Smooth muscle cell (in vitro differentiated cells): ENCODE measurements at regions not wholly inside any gene's neighbourhood (a gene's known extent, or its start where the extent isn't known, plus 50 kb on each side); places are given as distances from the start of the nearest gene placed in this dataset.

Source experiments
- DNase-seq: peaks from one replicate; lab custom pipeline; 2025; ENCODE audit not compliant: unreplicated experiment; lab: John Stamatoyannopoulos, UW
- H2AFZ ChIP-seq: fragments of 200-600 bp; sonication (generic); 2 replicates; pipeline ENCODE4 v1.6.0; 2016; ENCODE audit warnings: antibody characterized with exemption, low read depth, mild to moderate bottlenecking
- H3F3A ChIP-seq: fragments of 200-600 bp; sonication (generic); 2 replicates; pipeline ENCODE4 v1.6.0; 2017; ENCODE audit warnings: antibody characterized with exemption, low read depth
- H3K27ac ChIP-seq: fragments of 200-600 bp; sonication (generic); 2 replicates; pipeline ENCODE4 v1.5.1; 2016; ENCODE audit warnings: low read depth, mild to moderate bottlenecking
- H3K27me3 ChIP-seq: fragments of 200-600 bp; sonication (generic); 2 replicates; pipeline ENCODE4 v1.6.1; 2016; ENCODE audit warnings: low read depth, mild to moderate bottlenecking
- H3K36me3 ChIP-seq: fragments of 200-600 bp; sonication (generic); 2 replicates; pipeline ENCODE4 v1.5.1; 2016; ENCODE audit warnings: low read depth
- H3K4me1 ChIP-seq: fragments of 200-600 bp; sonication (generic); 2 replicates; pipeline ENCODE4 v1.5.1; 2016; ENCODE audit warnings: low read depth
- H3K4me2 ChIP-seq: fragments of 200-600 bp; sonication (generic); 2 replicates; pipeline ENCODE4 v1.6.0; 2016; ENCODE audit warnings: mild to moderate bottlenecking
- H3K4me3 ChIP-seq: fragments of 200-600 bp; sonication (generic); 2 replicates; pipeline ENCODE4 v1.5.1; 2016; ENCODE audit warnings: mild to moderate bottlenecking
- H3K79me2 ChIP-seq: fragments of 200-600 bp; sonication (generic); 2 replicates; pipeline ENCODE4 v1.6.0; 2016; ENCODE audit warnings: low read depth, mild to moderate bottlenecking
- H3K9ac ChIP-seq: fragments of 200-600 bp; sonication (generic); 2 replicates; pipeline ENCODE4 v1.6.0; 2016; ENCODE audit warnings: low read depth
- H3K9me3 ChIP-seq: fragments of 200-600 bp; sonication (generic); replicated peaks from 2 replicates; pipeline ENCODE4 v1.5.1; 2016; ENCODE audit warnings: low read depth
- H4K20me1 ChIP-seq: fragments of 200-600 bp; sonication (generic); 2 replicates; pipeline ENCODE4 v1.6.0; 2016; ENCODE audit warnings: low read depth
- WGBS: methylation state at CpG from one replicate; pipeline ENCODE4 v1.1.7; 2016; ENCODE audit warnings: low lambda C conversion rate; 5-methylcytosine and 5-hydroxymethylcytosine counted together
- TF ChIP-seq, protein P1 (sequence below): fragments of 200-600 bp; sonication (generic); IDR thresholded peaks from 2 replicates; pipeline ENCODE4 v1.5.1; 2017; ENCODE audit warnings: borderline replicate concordance, mild to moderate bottlenecking, antibody characterized with exemption; ENCODE audit not compliant: insufficient read depth, poor library complexity, severe bottlenecking

DNA sequence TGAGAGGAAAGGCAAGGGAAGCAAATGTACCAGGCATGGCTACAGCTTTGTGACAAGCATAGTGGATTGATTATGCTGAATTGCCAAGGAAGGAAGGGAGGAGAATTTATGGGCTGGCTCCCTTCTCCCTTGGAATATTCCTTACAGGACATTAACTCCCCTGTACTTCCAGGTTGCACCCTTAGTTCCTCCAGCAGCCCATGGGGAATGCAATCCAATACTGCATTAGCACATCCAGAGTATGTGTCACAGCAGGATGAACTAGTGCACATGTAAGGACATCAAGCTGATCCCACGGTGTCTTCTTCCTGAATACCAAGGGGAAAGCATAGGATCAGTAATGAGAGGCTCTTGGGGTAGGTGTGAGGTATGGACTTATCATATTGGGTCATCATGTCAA lies 390.7 kb upstream of the POU3F2 start:
- H3K4me1 ChIP-seq, result no peaks in the 10 kb centered on the region
- H3K9me3 ChIP-seq, result no peaks in the 10 kb centered on the region
- H4K20me1 ChIP-seq, result no peaks in the 10 kb centered on the region
- TF ChIP-seq, protein P1, sequence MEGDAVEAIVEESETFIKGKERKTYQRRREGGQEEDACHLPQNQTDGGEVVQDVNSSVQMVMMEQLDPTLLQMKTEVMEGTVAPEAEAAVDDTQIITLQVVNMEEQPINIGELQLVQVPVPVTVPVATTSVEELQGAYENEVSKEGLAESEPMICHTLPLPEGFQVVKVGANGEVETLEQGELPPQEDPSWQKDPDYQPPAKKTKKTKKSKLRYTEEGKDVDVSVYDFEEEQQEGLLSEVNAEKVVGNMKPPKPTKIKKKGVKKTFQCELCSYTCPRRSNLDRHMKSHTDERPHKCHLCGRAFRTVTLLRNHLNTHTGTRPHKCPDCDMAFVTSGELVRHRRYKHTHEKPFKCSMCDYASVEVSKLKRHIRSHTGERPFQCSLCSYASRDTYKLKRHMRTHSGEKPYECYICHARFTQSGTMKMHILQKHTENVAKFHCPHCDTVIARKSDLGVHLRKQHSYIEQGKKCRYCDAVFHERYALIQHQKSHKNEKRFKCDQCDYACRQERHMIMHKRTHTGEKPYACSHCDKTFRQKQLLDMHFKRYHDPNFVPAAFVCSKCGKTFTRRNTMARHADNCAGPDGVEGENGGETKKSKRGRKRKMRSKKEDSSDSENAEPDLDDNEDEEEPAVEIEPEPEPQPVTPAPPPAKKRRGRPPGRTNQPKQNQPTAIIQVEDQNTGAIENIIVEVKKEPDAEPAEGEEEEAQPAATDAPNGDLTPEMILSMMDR, result no peak
- H3K4me3 ChIP-seq, result no peak overlapping the region
- DNase-seq, result no peak
- no peaks in the 10 kb centered on the region for H3K27me3 ChIP-seq
- no peaks in the 10 kb centered on the region for H3K79me2 ChIP-seq
- no peak overlapping the region for H3K27ac ChIP-seq
- WGBS, result 91% methylated on average over 1 of the region's 1 CpG
- H3F3A ChIP-seq, result no peaks in the 10 kb centered on the region
- H3K9ac ChIP-seq, result no peak overlapping the region
- H2AFZ ChIP-seq, result no peak overlapping the region
- no peak overlapping the region for H3K4me2 ChIP-seq
- H3K36me3 ChIP-seq, result no peaks in the 10 kb centered on the region

DNA sequence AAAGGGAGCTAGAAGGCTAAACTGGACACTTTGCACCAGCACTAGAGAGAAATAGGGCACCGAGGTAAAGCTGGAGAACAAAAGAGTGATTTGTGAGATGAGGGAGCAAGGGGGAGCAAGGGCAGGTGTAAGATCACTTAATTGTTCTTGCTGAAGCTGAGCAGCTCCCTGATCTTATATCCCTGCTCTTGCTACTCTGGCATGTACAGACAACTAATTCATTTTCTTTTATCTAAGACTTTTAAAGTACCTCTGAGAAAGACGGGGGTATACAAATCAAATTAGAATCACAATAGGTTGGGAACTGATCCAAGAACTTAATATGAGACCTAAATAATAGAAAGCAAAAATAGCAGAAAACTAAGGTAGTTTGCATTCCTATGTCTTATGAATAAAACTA lies 381.7 kb upstream of the POU3F2 start:
- Histone ChIP-seq H3K27ac (no peak overlapping the region), H3K4me2 (no peak overlapping the region), H3K79me2 (no peaks in the 10 kb centered on the region), H2AFZ (no peak overlapping the region), H4K20me1 (no peaks in the 10 kb centered on the region), H3K9ac (no peak overlapping the region), H3K36me3 (no peaks in the 10 kb centered on the region), H3K9me3 (no peaks in the 10 kb centered on the region), H3K4me1 (no peaks in the 10 kb centered on the region), H3K4me3 (no peak overlapping the region), H3K27me3 (no peaks in the 10 kb centered on the region), H3F3A (no peaks in the 10 kb centered on the region)
- TF ChIP-seq, protein P1, result no peak
- no peak for DNase-seq
- 75% methylated on average over 2 of the region's 2 CpGs for WGBS

DNA sequence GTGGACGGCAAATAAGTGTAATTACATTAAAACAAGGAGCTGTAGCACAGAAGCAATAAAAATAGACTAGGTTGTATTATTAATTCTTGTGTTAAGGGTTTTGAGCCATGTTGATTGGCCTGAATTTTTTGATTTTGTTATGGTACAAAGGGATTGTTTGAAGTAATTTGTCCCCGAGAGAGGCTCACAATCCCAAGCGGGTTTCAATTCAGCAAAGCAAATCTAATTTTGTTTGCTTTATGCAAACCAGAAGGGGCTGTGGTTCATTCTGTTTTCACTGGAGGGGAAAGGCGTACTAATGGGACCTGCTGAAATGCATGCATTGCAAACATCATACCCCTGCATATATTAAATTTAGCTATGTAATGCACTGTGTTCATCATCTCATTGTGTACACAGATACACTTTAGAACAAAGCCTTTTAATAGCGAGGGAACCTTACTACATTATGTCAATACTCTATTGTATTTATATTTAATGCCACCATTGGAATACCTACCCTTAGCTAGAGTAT lies 379.5 kb upstream of the POU3F2 start:
- 92% methylated on average over 5 of the region's 5 CpGs for whole genome bisulfite sequencing
- Histone ChIP-seq H3K79me2 (no peaks in the 10 kb centered on the region), H3K9me3 (no peaks in the 10 kb centered on the region), H3K4me2 (no peak overlapping the region), H4K20me1 (no peaks in the 10 kb centered on the region), H3K27ac (no peak overlapping the region), H3K4me3 (no peak overlapping the region), H3K36me3 (no peaks in the 10 kb centered on the region), H3K27me3 (no peaks in the 10 kb centered on the region), H3K9ac (no peak overlapping the region), H3F3A (no peaks in the 10 kb centered on the region), H3K4me1 (no peaks in the 10 kb centered on the region), H2AFZ (no peak overlapping the region)
- TF ChIP-seq, protein P1, result no peak
- no peak for DNase-seq

DNA sequence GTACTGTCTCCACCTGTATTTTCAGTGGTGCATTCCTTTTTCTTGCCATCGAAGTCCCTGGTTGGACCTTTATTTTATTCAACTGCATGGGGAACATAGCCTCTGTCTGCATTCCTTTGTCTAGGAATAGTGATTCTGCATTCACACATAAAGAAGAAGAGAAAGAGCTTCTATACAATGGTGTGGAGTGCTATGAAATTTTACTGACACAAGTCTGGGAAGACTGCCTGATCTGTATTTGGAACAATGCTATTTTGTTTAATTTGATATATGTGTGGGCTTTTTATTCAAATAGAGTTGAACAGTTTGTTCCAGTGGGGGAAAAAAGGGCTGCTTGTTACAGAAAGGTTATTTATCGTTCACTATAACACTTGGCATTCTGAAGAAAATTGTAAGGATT lies 375.7 kb upstream of the POU3F2 start:
- WGBS, result 93% methylated on average over 2 of the region's 2 CpGs
- Histone ChIP-seq H3K4me1 (no peaks in the 10 kb centered on the region), H3K9ac (no peak overlapping the region)

More for the DNA sequence above, 375.7 kb upstream of the POU3F2 start:
- DNase-seq, result no peak
- Histone ChIP-seq H3K4me3 (no peak overlapping the region), H3K36me3 (no peaks in the 10 kb centered on the region), H3K9me3 (no peaks in the 10 kb centered on the region), H3F3A (no peaks in the 10 kb centered on the region), H3K27ac (no peak overlapping the region), H3K27me3 (no peaks in the 10 kb centered on the region), H3K4me2 (no peak overlapping the region), H4K20me1 (no peaks in the 10 kb centered on the region), H2AFZ (no peak overlapping the region), H3K79me2 (no peaks in the 10 kb centered on the region)
- TF ChIP-seq, protein P1, result no peak
